ENCODE measurements at regions not wholly inside any gene's neighbourhood (a gene's known extent, or its start where the extent isn't known, plus 50 kb on each side); places are given as distances from the start of the nearest gene placed in this dataset.

- DNase-seq (no peak), ATAC-seq (no peak)
- H3K9me3 ChIP-seq: no peaks in the 10 kb centered on the region
- no peaks in the 10 kb centered on the region for H3K4me1 ChIP-seq
- intact Hi-C loops (cut with DNase I): no loop called here
- no peaks in the 10 kb centered on the region for H3K27me3 ChIP-seq
- H3K27ac ChIP-seq: no peak overlapping the region
- no peak overlapping the region for H3K4me3 ChIP-seq
- TF ChIP-seq CTCF (IDR thresholded peaks at IDR 0.05): no peak
- no peaks in the 10 kb centered on the region for H3K36me3 ChIP-seq
Observed at GRCh38 chrY:14277029-14277428, 221.0 kb downstream of the VCY1B start.

GRCh38 chrY:14290656-14291375, 233.5 kb upstream of the NLGN4Y start:
- intact Hi-C loops (cut with DNase I): no loop called here
- H3K27ac ChIP-seq: no peak overlapping the region
- DNase-seq: no peak
- ATAC-seq: no peak
- H3K4me3 ChIP-seq: no peak overlapping the region
- H3K4me1 ChIP-seq: no peaks in the 10 kb centered on the region
- no peak for TF ChIP-seq CTCF (IDR thresholded peaks at IDR 0.05)
- H3K9me3 ChIP-seq: no peaks in the 10 kb centered on the region
- no peaks in the 10 kb centered on the region for H3K36me3 ChIP-seq
- no peaks in the 10 kb centered on the region for H3K27me3 ChIP-seq

GRCh38 chrY:14292382-14292781, 231.9 kb upstream of the NLGN4Y start:
- no peak for ATAC-seq
- no peaks in the 10 kb centered on the region for H3K27me3 ChIP-seq
- no peak for TF ChIP-seq CTCF (IDR thresholded peaks at IDR 0.05)
- no peaks in the 10 kb centered on the region for H3K4me1 ChIP-seq
- no peaks in the 10 kb centered on the region for H3K9me3 ChIP-seq
- no peak overlapping the region for H3K4me3 ChIP-seq
- intact Hi-C loops (cut with DNase I): no loop called here
- no peak for DNase-seq
- H3K36me3 ChIP-seq: no peaks in the 10 kb centered on the region
- no peak overlapping the region for H3K27ac ChIP-seq

GRCh38 chrY:14300775-14301174, 223.6 kb upstream of the NLGN4Y start:
- no peak overlapping the region for H3K4me3 ChIP-seq
- H3K27ac ChIP-seq: no peak overlapping the region
- H3K36me3 ChIP-seq: no peaks in the 10 kb centered on the region
- no peak for TF ChIP-seq CTCF (IDR thresholded peaks at IDR 0.05)
- no peaks in the 10 kb centered on the region for H3K4me1 ChIP-seq
- ATAC-seq (no peak), DNase-seq (no peak)
- intact Hi-C loops (cut with DNase I): no loop called here
- H3K9me3 ChIP-seq: no peaks in the 10 kb centered on the region
- no peaks in the 10 kb centered on the region for H3K27me3 ChIP-seq

GRCh38 chrY:14301552-14301951, 222.8 kb upstream of the NLGN4Y start:
- no peak for TF ChIP-seq CTCF (IDR thresholded peaks at IDR 0.05)
- ATAC-seq: no peak
- no peaks in the 10 kb centered on the region for H3K9me3 ChIP-seq
- no peak for DNase-seq
- no peak overlapping the region for H3K4me3 ChIP-seq
- no peaks in the 10 kb centered on the region for H3K36me3 ChIP-seq
- H3K27me3 ChIP-seq: no peaks in the 10 kb centered on the region
- H3K4me1 ChIP-seq: no peaks in the 10 kb centered on the region
- intact Hi-C loops (cut with DNase I): no loop called here
- H3K27ac ChIP-seq: no peak overlapping the region
